B cell (primary cell): ENCODE measurements at regions not wholly inside any gene's neighbourhood (a gene's known extent, or its start where the extent isn't known, plus 50 kb on each side); places are given as distances from the start of the nearest gene placed in this dataset.

ENCODE experiments used
- CTCF ChIP-seq: fragments of 200-600 bp; IDR thresholded peaks from one replicate; pipeline ENCODE4 v1.8.0; 2022; ENCODE audit warnings: antibody characterized with exemption, mild to moderate bottlenecking
- EZH2 ChIP-seq: IDR thresholded peaks from 2 replicates; pipeline ENCODE4 v1.6.1; 2012; ENCODE audit warnings: borderline replicate concordance, low read depth, mild to moderate bottlenecking, moderate library complexity, low read length; ENCODE audit not compliant: insufficient read depth, poor library complexity, severe bottlenecking

GRCh38 chrX:113966791-113967190, 617.1 kb upstream of the HTR2C start:
- no peak for TF ChIP-seq CTCF
- no peak for TF ChIP-seq EZH2
